Panc1 (cell line): ENCODE measurements at regions not wholly inside any gene's neighbourhood (a gene's known extent, or its start where the extent isn't known, plus 50 kb on each side); places are given as distances from the start of the nearest gene placed in this dataset.

ENCODE experiments used
- POLR2AphosphoS5 ChIP-seq: IDR thresholded peaks from 2 replicates; pipeline ENCODE4 v1.6.1; 2012; ENCODE audit warnings: mild to moderate bottlenecking, low read depth, low read length, moderate library complexity
- SIN3A ChIP-seq: IDR thresholded peaks from 2 replicates; pipeline ENCODE4 v1.6.1; 2012; ENCODE audit warnings: low read depth, mild to moderate bottlenecking, low read length, moderate library complexity, borderline replicate concordance; ENCODE audit not compliant: insufficient read depth
- TCF7L2 ChIP-seq: IDR thresholded peaks from 2 replicates; pipeline ENCODE4 v1.6.1; 2011; ENCODE audit warnings: mild to moderate bottlenecking, low read depth, low read length, inconsistent platforms
- TF ChIP-seq, protein P1 (sequence below): fragments of 450-650 bp; IDR thresholded peaks from 2 replicates; pipeline ENCODE4 v1.5.1; 2017; ENCODE audit warnings: mild to moderate bottlenecking
- TF ChIP-seq, protein P2 (sequence below), 2 experiments: IDR thresholded peaks; 2 replicates each; pipeline ENCODE4 v1.6.1; 2011 to 2012; ENCODE audit warnings: low read depth in 2 of 2, control low read depth in 1 of 2, low read length in 1 of 2, mild to moderate bottlenecking in 1 of 2, moderate library complexity in 1 of 2; ENCODE audit not compliant: insufficient read depth in 1 of 2

- TF ChIP-seq, protein P1, sequence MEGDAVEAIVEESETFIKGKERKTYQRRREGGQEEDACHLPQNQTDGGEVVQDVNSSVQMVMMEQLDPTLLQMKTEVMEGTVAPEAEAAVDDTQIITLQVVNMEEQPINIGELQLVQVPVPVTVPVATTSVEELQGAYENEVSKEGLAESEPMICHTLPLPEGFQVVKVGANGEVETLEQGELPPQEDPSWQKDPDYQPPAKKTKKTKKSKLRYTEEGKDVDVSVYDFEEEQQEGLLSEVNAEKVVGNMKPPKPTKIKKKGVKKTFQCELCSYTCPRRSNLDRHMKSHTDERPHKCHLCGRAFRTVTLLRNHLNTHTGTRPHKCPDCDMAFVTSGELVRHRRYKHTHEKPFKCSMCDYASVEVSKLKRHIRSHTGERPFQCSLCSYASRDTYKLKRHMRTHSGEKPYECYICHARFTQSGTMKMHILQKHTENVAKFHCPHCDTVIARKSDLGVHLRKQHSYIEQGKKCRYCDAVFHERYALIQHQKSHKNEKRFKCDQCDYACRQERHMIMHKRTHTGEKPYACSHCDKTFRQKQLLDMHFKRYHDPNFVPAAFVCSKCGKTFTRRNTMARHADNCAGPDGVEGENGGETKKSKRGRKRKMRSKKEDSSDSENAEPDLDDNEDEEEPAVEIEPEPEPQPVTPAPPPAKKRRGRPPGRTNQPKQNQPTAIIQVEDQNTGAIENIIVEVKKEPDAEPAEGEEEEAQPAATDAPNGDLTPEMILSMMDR = no peak
- TF ChIP-seq, protein P2, sequence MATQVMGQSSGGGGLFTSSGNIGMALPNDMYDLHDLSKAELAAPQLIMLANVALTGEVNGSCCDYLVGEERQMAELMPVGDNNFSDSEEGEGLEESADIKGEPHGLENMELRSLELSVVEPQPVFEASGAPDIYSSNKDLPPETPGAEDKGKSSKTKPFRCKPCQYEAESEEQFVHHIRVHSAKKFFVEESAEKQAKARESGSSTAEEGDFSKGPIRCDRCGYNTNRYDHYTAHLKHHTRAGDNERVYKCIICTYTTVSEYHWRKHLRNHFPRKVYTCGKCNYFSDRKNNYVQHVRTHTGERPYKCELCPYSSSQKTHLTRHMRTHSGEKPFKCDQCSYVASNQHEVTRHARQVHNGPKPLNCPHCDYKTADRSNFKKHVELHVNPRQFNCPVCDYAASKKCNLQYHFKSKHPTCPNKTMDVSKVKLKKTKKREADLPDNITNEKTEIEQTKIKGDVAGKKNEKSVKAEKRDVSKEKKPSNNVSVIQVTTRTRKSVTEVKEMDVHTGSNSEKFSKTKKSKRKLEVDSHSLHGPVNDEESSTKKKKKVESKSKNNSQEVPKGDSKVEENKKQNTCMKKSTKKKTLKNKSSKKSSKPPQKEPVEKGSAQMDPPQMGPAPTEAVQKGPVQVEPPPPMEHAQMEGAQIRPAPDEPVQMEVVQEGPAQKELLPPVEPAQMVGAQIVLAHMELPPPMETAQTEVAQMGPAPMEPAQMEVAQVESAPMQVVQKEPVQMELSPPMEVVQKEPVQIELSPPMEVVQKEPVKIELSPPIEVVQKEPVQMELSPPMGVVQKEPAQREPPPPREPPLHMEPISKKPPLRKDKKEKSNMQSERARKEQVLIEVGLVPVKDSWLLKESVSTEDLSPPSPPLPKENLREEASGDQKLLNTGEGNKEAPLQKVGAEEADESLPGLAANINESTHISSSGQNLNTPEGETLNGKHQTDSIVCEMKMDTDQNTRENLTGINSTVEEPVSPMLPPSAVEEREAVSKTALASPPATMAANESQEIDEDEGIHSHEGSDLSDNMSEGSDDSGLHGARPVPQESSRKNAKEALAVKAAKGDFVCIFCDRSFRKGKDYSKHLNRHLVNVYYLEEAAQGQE (IDR thresholded peaks at IDR 0.05; ENCODE audit: insufficient read depth in 1 of 2, low read depth in 2 of 2, low read length in 1 of 2) = no peak
- TF ChIP-seq TCF7L2 (no peak), POLR2AphosphoS5 (no peak), SIN3A (no peak)
Observed at GRCh38 chr10:16258291-16259040, 178.3 kb upstream of the PTER start.
